Retinal pigment epithelial cell (primary cell): ENCODE measurements at regions not wholly inside any gene's neighbourhood (a gene's known extent, or its start where the extent isn't known, plus 50 kb on each side); places are given as distances from the start of the nearest gene placed in this dataset.
A peak's percentile ranks its signal among the peaks of the same experiment; 100 is the strongest.
"Not testable (repeated sequence)": the region's sequence is repeated elsewhere in the genome, so short reads cannot be mapped to it uniquely, and the experiment has no call there.

ENCODE experiments used
- DNase-seq: peaks from one replicate; pipeline ENCODE4 v3.0.0-alpha.2; 2010; ENCODE audit warnings: low read depth
- H3K4me3 ChIP-seq: 2 replicates; pipeline ENCODE4 v1.5.1; 2011; ENCODE audit warnings: mild to moderate bottlenecking, low read length, control low read depth, moderate library complexity
- CTCF ChIP-seq: conservative IDR thresholded peaks from 2 replicates; pipeline ENCODE4 v1.5.1; 2011; ENCODE audit warnings: low read depth, low read length, control low read depth, inconsistent platforms

- TF ChIP-seq CTCF, result no peak
- H3K4me3 ChIP-seq, result no peak overlapping the region
- peak; percentile 52 for DNase-seq
Measured at GRCh38 chr17:71202449-71202848, 918.4 kb upstream of the SOX9 start.

- DNase-seq, result no peak
- no peak for TF ChIP-seq CTCF
- H3K4me3 ChIP-seq, result no peak overlapping the region
Measured at GRCh38 chr17:71203953-71204352, 916.9 kb upstream of the SOX9 start.

- DNase-seq, H3K4me3 ChIP-seq: not testable (repeated sequence)
Measured at GRCh38 chr17:71205951-71206350, 914.9 kb upstream of the SOX9 start.

GRCh38 chr17:71208111-71208704, 912.6 kb upstream of the SOX9 start:
- H3K4me3 ChIP-seq, result no peak overlapping the region
- DNase-seq, result no peak
- TF ChIP-seq CTCF, result no peak

GRCh38 chr17:71213936-71214335, 906.9 kb upstream of the SOX9 start:
- DNase-seq, result no peak
- TF ChIP-seq CTCF, result no peak
- H3K4me3 ChIP-seq, result no peak overlapping the region

- no peak for TF ChIP-seq CTCF
- H3K4me3 ChIP-seq, result no peak overlapping the region
- DNase-seq, result no peak
Measured at GRCh38 chr17:71217769-71218168, 903.1 kb upstream of the SOX9 start.

GRCh38 chr17:71224824-71225575, 895.8 kb upstream of the SOX9 start:
- no peak for DNase-seq
- H3K4me3 ChIP-seq, result no peak overlapping the region
- TF ChIP-seq CTCF, result no peak
